DMS 273 (cell line): ENCODE measurements at regions not wholly inside any gene's neighbourhood (a gene's known extent, or its start where the extent isn't known, plus 50 kb on each side); places are given as distances from the start of the nearest gene placed in this dataset.

Experiments used
- DNase-seq: peaks from one replicate; lab custom pipeline; 2025; ENCODE audit not compliant: unreplicated experiment; lab: John Stamatoyannopoulos, UW

DNA sequence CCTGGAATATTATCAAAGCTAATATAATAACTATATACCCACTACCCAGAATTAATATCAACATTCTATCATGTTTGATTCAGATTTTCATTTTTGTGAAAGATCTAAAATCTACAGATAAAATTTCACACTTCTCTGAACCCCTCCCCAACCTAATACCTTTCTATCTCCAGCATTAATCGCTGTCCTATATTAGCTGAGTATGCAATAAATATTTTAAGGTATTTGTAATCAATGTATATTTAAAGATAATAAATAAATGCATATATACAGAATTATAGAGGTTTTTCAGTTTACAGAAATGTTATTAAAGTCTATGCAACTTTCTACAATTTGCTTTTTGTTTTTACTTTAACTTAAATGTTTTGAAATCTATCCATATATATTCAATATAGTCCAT, 156.7 kb upstream of the NRSN1 start:
- no peak for DNase-seq

DNA sequence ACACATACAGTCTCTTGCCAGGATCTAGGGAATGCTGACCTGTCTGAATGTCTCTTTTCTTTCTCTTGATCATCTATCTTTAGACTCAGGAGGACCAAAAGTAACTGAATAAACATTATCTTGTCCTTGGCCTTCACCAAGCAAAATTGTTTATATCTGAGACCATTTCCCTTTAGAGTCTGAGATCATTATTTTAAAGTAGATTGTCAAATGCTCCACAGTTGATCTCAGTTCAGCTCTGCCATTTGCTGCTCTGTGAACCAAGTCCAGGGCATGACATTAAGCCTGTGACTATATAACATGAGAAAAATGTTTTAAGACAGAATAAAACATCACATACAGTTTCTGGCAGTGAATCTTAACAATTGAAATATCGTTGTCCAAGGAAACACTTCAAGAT, 148.3 kb upstream of the NRSN1 start:
- DNase-seq: no peak

DNA sequence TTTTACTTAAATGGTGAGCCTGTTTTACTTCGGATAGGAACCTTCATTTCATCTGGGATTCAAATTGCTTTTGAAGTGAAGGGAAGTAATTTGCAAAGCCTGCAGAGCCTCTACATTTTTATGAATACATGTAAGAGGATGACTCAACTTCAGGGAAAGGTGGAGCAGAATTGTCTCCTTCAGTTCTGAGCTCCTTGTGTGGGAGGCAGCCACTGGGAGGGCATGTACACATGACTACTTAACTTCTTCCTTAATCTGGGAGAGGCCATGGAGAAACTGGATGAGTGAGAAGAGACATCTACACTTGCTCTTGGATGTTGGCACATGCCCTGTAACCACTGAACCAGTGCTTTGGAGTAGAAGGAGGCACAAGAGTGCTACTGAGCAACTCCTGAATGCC, 145.1 kb upstream of the NRSN1 start:
- no peak for DNase-seq

GRCh38 chr6:23981923-23982322, 144.1 kb upstream of the NRSN1 start:
- no peak for DNase-seq

GRCh38 chr6:23983735-23984134, 142.3 kb upstream of the NRSN1 start:
- no peak for DNase-seq

DNA sequence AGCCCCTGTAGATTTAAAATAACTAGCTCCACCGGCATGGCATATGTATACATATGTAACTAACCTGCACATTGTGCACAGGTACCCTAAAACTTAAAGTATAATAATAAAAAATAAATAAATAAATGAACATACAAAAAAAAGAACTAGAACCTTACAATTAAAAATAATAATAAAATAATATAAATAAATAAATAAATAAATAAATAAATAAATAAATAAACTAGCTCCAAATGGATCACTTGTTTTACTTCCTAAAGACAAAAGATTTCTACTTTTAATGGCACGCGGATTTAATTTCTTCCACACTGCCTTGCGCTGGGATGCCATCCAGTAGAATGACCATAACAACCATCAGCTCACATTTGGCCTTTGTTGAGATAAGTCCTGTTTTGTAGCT, 141.0 kb upstream of the NRSN1 start:
- DNase-seq: no peak

DNA sequence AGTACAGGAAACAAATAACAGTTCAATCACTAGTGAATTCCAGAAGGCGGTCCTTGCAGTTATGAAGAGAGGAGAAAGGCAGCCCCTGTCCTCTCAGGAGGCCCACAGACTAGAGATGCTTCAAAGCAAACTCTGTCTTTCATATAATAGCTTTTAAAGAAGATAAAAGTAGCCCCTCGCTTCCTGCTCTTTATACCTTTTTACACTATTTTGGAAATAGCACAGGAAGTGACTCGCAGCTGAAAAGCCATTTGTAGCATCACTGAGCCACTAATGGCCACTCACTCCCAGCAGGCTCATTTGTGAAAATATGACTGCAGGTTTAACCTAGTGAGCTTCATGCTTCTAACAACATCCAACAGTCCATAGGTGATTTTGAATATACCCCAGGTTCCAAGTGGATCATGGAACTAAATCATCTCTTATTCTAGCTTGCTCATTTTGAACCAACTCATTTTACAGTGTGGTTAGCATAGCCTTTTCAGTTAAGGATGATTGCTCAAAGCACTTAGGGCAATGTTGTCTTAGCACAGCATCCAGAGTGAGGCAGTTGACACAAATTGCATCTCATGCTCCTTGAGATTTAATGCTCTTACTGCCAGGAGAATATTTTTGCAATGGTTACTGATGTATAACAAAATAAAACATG, 136.0 kb upstream of the NRSN1 start:
- no peak for DNase-seq

DNA sequence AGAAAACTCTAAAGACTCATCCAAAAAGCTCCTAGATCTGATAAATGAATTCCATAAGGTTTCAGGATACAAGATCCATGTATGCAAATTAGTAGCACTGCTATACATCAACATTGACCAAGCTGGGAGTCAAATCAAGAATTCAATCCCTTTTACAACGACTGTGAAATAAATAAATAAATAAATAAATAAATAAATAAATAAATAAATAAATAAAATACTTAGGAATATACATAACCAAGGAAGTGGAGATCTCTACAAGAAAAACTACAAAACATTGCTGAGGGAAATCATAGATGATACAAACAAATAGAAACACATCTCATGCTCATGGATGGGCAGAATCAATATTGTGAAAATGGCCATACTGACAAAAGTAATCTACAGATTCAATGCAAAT, 132.0 kb upstream of the NRSN1 start:
- no peak for DNase-seq

DNA sequence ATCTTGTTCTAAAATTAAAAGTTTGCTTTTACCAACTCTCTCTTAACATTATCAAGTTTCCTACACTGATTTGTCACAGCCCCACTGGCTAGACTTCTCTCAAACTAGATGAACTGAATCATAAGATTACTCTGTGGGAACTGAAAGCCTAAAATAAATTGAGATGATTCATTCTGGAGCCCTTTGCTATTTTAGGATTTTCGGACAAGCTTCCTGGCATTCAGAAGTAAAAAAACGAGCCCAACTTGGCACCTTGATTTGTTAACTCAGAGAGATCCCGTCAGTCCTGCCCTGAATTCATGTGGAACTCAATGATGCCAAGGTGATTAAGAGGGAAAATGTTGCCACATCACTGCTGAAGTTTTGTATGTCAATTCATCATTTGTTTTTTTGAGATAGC, 122.0 kb upstream of the NRSN1 start:
- DNase-seq: no peak

- no peak for DNase-seq
Measured at GRCh38 chr6:24004659-24005058, 121.4 kb upstream of the NRSN1 start.

DNA sequence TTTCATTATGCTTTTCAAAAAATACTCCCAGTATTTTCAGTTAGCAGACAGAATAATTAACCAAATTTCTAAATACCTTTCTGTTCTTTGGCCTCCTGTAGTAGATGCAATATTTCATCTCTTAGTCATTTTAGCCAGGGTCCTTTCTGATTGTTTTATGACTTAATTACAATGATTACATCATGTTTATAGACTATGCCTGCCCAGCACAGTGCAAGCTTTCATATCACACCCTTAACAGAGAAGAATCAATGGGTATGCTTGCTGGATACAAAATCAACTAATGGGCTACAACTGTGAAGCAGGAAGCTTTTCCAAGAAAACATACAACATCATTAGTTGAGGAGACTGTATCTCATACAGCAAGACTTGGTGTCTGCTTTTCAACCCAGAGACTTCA, 119.8 kb upstream of the NRSN1 start:
- DNase-seq: no peak

DNA sequence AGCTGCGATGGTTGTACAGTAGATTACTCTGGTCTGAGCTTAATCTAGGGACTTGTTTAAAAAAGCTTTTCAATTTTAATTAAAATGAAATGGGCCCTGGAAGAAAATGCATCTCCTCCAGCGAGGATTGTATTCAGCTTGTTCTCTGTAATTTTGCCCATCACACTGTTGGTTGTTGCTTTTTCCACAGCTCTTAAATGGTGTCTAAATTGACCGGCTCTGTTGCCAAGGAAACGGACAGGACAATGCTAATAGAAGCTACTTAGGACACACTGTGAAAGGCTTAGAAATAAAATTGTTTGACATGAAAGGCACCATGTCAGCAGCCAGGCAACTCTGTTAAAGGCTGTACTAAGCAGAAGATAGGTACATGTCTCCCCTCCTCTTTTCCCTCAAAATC, 116.7 kb upstream of the NRSN1 start:
- peak; percentile 8 for DNase-seq

DNA sequence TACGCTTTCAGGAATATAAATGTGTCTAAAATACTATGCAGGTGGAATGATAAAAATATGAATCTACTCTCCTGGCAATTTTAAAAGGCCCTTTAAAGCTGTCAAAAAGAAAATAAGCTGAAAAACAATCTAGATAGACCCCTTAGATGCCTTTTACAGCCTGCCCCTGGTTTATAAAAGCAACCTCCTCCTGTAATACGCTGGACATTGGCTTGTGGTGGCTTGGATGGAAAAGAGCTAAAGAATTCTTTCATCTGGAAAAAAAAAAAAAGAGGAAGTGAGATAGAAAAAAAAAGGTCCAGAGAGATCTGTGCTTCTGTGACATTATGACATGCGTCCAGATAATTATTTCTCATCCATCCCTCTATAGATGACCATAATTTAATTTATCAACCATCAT, 115.9 kb upstream of the NRSN1 start:
- no peak for DNase-seq

DNA sequence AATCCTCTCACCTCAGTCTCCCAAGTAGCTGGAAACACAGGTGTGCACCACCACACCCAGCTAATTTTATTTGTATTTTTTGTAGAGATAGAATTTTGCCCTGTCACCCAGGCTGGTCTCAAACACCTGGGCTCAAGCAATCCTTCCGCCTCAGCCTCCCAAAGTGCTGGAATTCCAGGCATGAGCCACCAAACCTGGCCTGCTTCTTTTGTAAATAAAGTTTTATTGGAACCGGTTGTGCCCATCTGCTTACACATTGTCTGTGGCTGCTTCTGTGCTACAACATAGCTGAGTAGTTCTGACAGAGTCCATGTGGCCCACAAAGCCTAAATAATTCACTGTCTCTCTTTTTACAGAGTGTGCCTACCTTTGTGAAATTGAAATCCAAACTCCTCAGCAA, 109.7 kb upstream of the NRSN1 start:
- no peak for DNase-seq

- no peak for DNase-seq
Measured at GRCh38 chr6:24016857-24017256, 109.2 kb upstream of the NRSN1 start.

DNA sequence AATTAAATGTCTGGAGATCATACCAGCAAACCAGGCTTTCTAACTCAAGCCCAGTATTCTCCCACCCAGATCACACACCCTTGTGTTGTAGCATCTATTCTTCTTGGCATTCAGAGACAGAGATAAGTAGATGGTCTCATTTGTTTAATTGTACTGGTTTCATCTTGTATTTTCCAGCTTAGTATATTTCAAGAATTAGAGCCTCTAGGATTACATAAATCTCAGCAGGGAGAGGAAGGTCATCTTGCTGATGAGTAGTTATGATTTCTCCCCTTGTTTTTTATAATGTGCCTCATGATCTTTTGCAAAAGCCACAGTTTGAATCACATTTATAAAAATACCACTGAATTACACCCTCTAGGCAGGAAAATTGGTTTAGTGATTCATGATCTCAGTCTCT, 106.6 kb upstream of the NRSN1 start:
- no peak for DNase-seq

DNA sequence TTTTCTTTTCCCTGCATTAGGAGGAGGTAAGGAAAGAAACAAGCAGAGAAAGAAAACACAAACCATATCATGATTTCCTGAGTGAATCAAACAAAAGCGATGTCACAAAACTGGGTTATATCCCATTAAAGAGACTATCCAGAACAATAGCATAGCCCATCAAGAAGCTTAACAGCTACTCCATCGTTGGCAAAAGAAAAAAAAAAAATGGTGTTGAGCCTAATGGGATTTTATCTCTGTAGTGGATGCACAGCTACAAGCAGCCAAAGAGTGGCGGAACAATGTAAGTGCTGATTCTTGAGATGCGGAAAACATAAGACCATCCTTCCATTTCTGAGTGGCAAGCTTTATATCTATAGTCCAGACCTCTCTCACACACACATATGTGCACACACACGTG, 106.2 kb upstream of the NRSN1 start:
- DNase-seq: no peak

GRCh38 chr6:24026050-24026449, 100.0 kb upstream of the NRSN1 start:
- no peak for DNase-seq

DNA sequence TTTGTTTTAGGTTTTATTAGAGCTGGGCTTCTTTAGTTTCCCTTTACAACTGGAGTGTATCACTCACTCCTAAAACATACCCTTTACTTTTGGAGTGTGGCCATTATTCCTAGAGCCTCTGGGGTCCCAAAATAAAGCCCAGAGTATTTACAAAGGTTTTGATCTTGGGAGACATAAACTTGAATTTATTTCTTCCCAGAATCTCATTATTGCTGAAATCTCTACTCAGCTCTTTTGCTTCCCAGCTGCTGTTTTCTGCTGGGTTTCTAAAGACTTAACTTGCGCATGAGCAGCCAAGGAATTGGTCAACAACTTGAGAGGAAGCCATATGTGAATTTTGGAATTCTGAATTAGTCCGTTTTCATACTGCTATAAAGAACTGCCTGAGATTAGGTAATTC, 94.5 kb upstream of the NRSN1 start:
- no peak for DNase-seq

DNA sequence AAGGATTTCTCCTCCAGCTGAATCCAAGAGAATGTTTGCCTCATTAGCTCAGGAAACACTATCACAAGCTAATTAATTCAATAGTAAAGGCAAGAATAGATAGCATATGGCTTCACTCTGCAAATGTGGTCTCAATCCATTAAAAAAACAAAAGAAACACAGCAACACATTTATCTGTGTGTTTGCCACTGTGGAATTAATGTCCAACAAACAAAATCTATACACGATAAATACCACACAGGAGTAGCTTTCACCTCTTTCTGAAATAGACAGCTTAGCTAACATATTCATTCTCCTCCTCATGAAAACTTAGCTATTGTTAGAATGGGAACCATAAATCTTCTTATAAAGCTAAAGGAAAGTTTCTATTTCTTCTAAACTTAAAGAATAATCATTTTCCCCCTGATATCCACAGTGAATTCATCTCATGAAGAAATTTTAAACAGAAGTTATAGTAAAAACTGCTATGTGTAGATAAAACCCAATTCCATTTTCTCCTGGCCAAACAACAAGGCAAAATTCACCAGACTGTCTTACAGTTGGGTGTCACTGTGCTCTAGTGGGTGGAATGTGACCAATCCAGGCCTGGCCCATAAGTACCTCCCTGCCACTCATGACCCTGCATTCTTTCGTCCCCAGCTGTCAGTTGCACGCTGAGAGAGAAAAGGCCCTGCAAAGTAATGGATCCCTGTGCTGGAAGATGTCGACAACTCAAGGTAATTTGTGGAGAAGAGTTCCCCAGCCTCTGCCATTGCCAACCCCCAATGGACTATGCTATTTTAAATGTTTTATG, 92.9 kb upstream of the NRSN1 start:
- peak; percentile 24 for DNase-seq

GRCh38 chr6:24043848-24044247, 82.2 kb upstream of the NRSN1 start:
- DNase-seq: no peak

- no peak for DNase-seq
Measured at GRCh38 chr6:24051942-24052589, 73.9 kb upstream of the NRSN1 start.
